Activated CD4-positive, alpha-beta T cell treated with anti-CD3 and anti-CD28 coated beads, Interleukin-2, amount 50 U/mL, for 24 hours (primary cell): ENCODE measurements at regions not wholly inside any gene's neighbourhood (a gene's known extent, or its start where the extent isn't known, plus 50 kb on each side); places are given as distances from the start of the nearest gene placed in this dataset.

Experiments used
- DNase-seq, 2 donors: peaks; one replicate each; pipeline ENCODE4 v3.0.0-alpha.2; 2020; ENCODE audit warnings: low read depth in 1 of 2, low spot score in 1 of 2

- DNase-seq, result no peak
These were observed 145.8 kb downstream of the AASDH start for GRCh38 chr4:56241500-56241899.

GRCh38 chr4:56240554-56241174 lies 146.6 kb downstream of the AASDH start:
- no peak for DNase-seq

DNA sequence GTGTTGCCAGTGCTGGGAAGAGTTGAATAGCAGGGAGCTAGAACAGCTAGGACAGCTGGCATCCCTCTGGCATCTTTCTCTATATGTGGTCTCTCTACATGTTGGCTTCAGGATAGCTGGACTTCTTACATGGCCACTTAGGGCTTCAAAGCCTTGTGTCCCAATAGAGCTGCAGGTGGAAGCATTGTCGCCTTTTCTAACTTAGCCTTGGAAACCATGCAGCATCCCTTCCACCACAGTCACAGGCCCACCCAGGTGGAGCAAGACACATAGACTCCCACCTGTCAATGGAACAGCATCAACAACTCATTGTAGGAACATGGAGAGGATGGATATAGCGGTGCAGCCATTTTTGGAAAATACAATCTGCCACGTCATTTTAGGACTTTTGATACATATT lies 149.0 kb downstream of the AASDH start:
- DNase-seq, result no peak

DNA sequence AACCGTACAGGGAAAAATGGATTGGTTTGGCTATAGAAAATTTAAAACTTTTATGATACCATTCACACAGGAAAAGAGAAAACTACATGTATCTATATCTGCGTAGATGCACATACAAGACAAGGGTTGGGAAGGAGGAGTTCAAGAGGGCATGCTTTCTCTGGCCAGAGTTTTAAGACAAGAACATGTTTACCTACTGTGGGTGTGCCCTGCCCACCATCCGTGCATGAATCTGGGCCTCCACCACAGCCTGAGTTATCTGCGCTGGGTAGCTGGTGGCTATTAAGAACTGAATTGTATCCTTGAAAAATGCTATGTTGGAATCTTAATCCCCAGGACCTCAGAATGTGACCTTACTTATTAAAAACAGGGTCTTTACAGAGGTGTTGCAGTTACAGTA lies 151.6 kb downstream of the AASDH start:
- no peak for DNase-seq

DNA sequence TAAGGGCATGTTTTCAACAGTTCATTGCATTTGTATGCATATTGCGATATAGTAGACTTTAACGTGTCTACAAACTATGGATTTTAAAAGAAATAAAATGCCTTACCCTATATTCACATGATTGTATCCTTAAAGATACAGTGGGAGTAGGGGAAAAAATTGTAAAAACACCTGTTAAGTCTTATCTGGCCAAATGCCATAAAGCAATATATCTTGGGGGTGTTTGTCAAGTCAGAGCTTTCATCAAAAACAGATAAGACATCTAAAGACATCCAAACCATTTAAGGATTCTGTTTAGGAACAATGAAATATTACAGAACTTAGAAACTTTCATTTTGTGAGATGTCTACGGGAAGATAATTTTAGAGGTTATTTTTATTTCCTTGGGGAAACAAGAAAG lies 152.3 kb downstream of the AASDH start:
- DNase-seq, result no peak

DNA sequence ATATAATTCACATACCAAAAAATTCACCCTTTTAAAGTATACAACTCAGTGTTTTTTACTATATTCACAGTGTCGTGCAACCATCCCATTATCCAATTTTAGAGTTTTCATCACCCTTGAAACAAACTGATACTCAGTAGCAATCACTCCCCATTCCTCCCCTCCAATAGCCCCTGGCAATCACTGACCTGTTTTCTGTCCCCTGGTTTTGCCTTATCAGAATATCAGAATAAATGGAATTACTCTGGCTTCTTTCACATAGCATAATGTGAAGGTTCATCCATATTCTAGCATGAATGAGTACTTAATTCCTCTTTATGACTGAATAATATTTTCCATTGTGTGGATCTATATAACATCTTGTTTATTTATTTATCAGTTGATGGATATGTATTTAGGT lies 153.2 kb downstream of the AASDH start:
- DNase-seq, result no peak

- no peak for DNase-seq
These were observed 155.9 kb downstream of the AASDH start for GRCh38 chr4:56231410-56231809.

GRCh38 chr4:56229947-56230346 lies 157.3 kb downstream of the AASDH start:
- no peak for DNase-seq

DNA sequence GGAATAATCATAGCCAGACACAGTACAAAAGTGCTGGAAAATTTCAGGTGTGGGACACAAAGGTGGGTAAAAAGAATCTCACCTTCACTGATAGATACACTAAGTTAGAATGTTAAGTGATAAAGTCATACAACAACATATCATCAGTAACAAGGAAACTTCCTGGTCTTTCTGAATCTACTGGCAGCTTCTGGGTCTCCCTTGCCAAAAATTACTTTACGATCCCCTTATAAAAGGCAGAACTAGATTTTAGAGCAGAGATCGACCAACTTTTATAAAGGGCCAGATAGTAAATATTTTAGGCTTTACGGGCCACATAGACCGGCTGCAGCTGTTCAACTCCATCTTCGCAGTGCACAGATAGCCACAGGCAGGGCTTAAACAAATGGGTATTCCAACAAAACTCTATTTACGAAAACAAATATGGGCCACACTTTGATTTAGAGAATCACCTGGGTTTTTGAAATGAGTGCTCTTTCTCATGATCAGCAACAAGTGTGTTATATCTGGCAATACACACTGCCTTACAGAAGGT lies 159.9 kb downstream of the AASDH start:
- DNase-seq, result no peak

DNA sequence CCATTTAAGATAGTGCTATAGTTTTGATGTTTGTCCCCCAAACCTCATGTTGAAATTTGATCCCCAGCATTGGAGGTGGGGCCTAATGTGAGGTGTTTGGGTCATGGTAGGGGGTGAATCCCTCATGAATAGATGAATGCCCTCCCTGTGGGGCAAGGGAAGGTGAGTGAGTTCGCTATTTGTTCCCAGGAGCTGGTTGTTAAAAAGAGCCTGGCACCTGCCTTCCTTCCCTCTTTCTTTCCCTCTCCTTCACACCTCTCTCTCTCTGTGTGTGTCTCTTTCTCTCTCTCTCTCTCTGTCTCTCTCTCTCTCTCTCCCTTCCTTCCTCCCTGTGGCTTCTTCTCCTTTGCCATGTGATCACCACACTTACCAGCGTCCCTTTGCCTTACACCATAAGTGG lies 160.7 kb downstream of the AASDH start:
- DNase-seq, result no peak

- DNase-seq, result no peak
These were observed 162.7 kb downstream of the AASDH start for GRCh38 chr4:56224641-56225040.

GRCh38 chr4:56222514-56222913 lies 164.8 kb downstream of the AASDH start:
- DNase-seq, result no peak

- no peak for DNase-seq
These were observed 167.0 kb downstream of the AASDH start for GRCh38 chr4:56220261-56220660.

DNA sequence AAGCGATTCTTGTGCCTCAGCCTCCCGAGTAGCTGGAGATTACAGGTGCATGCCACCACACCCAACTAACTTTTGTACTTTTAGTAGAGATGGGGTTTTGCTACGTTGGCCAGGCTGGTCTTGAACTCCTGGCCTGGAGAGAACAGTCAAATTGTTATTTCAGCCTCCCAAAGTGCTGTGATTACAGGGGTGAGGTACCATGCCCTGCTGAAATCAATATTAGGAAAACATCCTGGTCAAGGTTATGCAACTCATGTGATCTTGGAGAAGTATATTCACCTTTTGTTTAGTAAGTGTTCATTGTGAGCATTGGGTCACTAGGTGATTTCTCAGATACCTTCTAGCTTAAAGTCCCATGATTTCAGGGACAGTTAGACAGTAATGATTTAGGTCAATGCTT lies 167.8 kb downstream of the AASDH start:
- no peak for DNase-seq

GRCh38 chr4:56218230-56218895 lies 168.9 kb downstream of the AASDH start:
- no peak for DNase-seq

- DNase-seq, result no peak
These were observed 169.9 kb downstream of the AASDH start for GRCh38 chr4:56217343-56217890.

- DNase-seq, result no peak
These were observed 171.4 kb downstream of the AASDH start for GRCh38 chr4:56215901-56216300.

- DNase-seq, result no peak
These were observed 172.0 kb downstream of the AASDH start for GRCh38 chr4:56215141-56215783.

GRCh38 chr4:56213543-56213942 lies 173.7 kb downstream of the AASDH start:
- DNase-seq, result no peak

- no peak for DNase-seq
These were observed 174.5 kb downstream of the AASDH start for GRCh38 chr4:56212774-56213173.

- DNase-seq, result no peak
These were observed 176.1 kb downstream of the AASDH start for GRCh38 chr4:56211202-56211601.

GRCh38 chr4:56210397-56210796 lies 176.9 kb downstream of the AASDH start:
- DNase-seq, result no peak
